ENCODE measurements at regions not wholly inside any gene's neighbourhood (a gene's known extent, or its start where the extent isn't known, plus 50 kb on each side); places are given as distances from the start of the nearest gene placed in this dataset.
"Not testable (repeated sequence)": the region's sequence is repeated elsewhere in the genome, so short reads cannot be mapped to it uniquely, and the experiment has no call there.

DNA sequence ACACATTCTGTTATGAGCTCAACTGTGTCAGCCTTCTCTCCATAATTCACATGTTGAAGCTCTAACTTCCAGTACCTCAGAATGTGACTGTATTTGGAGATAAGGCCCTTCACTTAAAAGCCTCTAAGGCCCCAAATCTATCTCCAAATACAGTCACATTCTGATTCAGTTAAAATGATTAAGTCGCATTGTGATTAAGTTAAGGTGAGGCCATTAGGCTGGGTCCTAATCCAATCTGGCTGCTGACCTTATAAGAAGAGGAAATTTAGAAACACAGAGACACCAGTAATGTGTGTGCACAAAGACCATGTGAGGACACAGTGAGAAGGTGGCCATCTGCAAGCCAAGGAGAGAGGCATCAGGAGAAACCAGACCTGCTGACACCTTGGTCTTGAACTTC lies 141.6 kb downstream of the GXYLT1 start:
- no peak for DNase-seq (ENCODE audit: low read depth)
- TF ChIP-seq, protein P1, sequence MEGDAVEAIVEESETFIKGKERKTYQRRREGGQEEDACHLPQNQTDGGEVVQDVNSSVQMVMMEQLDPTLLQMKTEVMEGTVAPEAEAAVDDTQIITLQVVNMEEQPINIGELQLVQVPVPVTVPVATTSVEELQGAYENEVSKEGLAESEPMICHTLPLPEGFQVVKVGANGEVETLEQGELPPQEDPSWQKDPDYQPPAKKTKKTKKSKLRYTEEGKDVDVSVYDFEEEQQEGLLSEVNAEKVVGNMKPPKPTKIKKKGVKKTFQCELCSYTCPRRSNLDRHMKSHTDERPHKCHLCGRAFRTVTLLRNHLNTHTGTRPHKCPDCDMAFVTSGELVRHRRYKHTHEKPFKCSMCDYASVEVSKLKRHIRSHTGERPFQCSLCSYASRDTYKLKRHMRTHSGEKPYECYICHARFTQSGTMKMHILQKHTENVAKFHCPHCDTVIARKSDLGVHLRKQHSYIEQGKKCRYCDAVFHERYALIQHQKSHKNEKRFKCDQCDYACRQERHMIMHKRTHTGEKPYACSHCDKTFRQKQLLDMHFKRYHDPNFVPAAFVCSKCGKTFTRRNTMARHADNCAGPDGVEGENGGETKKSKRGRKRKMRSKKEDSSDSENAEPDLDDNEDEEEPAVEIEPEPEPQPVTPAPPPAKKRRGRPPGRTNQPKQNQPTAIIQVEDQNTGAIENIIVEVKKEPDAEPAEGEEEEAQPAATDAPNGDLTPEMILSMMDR (IDR thresholded peaks at IDR 0.05; ENCODE audit: control insufficient read depth, insufficient read depth, low read depth, low read length, missing control alignments): no peak
- no peak overlapping the region for H3K4me3 ChIP-seq (ENCODE audit: control insufficient read depth, low read depth, low read length)

DNA sequence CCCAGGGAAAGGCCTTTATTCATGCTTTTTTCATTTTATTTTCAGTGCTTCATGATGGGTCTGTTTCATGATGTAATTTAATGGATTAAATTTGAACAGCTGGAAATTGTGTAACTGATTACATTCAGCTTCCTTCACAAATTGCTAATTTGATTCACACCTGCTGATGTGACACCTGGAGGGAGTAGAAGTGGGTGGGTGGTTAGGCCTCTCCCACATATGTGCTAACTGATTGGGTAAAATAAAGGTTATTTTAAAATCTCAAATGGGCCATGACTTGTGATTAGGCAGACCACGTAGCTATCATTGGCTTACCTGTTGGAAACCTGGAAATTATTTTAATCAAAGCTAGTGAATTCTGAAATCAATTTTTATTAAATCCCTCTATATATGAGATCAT lies 142.1 kb downstream of the GXYLT1 start:
- DNase-seq (ENCODE audit: low read depth): no peak
- TF ChIP-seq, protein P1 (IDR thresholded peaks at IDR 0.05; ENCODE audit: control insufficient read depth, insufficient read depth, low read depth, low read length, missing control alignments): no peak
- no peak overlapping the region for H3K4me3 ChIP-seq (ENCODE audit: control insufficient read depth, low read depth, low read length)

DNA sequence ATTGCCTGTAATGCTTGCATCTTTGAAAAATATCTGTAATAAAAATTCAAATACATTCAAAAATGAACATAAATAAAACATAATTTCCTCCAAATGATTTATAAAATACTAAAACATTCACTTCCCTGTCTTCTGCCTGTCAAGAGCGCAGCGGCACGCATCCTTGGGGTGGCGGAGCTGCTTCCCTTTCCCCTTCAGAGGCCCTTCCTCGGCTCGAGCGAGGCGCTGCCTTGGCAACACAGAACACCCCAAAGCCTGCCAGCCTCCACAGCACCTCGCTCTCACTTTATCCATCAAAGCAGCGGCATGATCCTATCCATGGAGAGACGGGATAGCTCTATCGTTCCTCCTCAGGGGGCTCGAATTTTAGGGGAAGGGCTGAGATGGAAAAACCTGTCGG lies 146.2 kb downstream of the GXYLT1 start:
- DNase-seq (ENCODE audit: low read depth): no peak
- H3K4me3 ChIP-seq (ENCODE audit: control insufficient read depth, low read depth, low read length): no peak overlapping the region
- TF ChIP-seq, protein P1 (IDR thresholded peaks at IDR 0.05; ENCODE audit: control insufficient read depth, insufficient read depth, low read depth, low read length, missing control alignments): no peak

DNA sequence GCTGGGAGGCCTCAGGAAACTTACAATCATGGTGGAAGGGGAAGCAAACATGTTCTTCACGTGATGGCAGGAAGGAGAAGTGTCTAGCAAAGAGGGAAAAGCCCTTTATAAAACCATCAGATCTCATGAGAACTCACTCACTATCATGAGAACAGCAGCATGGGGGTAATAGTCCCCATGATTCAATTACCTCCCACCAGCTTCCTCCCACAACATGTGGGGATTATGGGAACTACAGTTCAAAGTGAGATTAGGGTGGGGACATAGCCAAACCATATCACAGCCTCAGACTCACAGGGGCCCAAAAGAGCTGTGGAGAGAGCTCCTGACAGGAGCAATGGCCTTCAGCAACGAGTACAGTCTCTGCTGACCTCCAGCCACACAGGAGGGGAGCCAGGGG lies 151.4 kb downstream of the GXYLT1 start:
- DNase-seq (ENCODE audit: low read depth): no peak
- TF ChIP-seq, protein P1 (IDR thresholded peaks at IDR 0.05; ENCODE audit: control insufficient read depth, insufficient read depth, low read depth, low read length, missing control alignments): no peak
- no peak overlapping the region for H3K4me3 ChIP-seq (ENCODE audit: control insufficient read depth, low read depth, low read length)

DNA sequence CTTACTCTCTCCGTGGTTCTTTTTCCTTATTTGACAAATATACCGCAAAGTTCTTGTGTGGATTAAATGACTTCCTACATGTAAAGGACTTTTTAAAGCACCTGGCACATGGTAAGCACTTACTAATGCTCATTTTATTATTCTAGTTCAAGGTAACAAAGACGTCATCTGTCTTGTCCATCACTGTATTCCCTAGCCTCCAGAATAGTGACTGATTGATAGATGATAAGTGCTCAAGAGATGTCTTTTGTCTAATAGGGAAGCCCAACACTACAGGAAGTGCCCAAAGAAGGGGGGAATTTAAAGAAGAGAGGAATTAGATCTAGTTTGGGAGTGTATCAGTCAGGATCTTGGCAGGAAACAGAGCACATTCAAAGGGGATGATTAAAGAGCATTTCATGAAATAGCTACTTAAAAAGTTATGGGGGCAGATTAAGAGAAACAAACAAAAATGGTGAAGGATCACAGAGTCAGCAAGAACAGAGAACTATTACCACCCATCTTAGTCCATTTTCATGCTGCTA lies 151.9 kb downstream of the GXYLT1 start:
- no peak for DNase-seq (ENCODE audit: low read depth)
- TF ChIP-seq, protein P1 (IDR thresholded peaks at IDR 0.05; ENCODE audit: control insufficient read depth, insufficient read depth, low read depth, low read length, missing control alignments): no peak
- H3K4me3 ChIP-seq (ENCODE audit: control insufficient read depth, low read depth, low read length): no peak overlapping the region

DNA sequence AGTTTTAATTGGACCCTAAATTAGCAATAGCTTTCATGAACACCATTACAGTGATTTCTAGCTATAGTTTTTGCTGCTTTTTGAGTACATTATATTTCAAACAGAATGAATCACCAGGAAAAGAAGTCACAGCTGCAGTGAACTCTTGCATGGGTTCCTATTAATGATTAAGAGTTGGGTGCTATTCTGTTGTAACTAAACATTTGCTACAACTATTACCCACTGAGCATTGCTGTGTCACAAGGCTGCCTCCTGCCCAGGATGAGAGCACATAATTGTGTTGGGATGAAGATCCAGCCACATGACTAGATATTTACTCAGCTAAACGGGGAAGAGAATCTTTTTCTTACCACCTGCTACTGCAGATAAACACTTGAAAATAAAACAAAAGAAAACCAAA lies 152.7 kb downstream of the GXYLT1 start:
- no peak overlapping the region for H3K4me3 ChIP-seq (ENCODE audit: control insufficient read depth, low read depth, low read length)
- TF ChIP-seq, protein P1 (IDR thresholded peaks at IDR 0.05; ENCODE audit: control insufficient read depth, insufficient read depth, low read depth, low read length, missing control alignments): no peak
- no peak for DNase-seq (ENCODE audit: low read depth)

DNA sequence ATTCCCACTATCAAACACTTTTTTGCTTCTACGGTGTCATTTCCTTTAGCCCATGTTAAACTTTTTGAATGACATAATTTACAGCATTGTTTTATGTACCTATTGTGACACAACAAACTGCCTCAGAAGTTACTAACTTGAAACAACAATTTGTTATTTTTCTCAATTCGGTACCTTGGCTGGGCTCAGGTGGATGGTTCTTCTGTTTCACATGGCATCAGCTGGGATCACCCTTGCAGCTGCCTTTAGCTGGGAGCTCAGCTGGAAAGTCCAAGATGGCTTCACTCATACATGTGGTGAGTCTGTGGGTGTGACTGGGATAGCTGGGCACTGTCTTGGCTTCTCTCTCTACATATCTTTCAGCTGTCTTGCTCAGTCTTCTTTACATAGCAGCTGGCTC lies 156.0 kb downstream of the GXYLT1 start:
- TF ChIP-seq, protein P1 (IDR thresholded peaks at IDR 0.05; ENCODE audit: control insufficient read depth, insufficient read depth, low read depth, low read length, missing control alignments): no peak
- DNase-seq (ENCODE audit: low read depth): no peak
- H3K4me3 ChIP-seq (ENCODE audit: control insufficient read depth, low read depth, low read length): no peak overlapping the region

DNA sequence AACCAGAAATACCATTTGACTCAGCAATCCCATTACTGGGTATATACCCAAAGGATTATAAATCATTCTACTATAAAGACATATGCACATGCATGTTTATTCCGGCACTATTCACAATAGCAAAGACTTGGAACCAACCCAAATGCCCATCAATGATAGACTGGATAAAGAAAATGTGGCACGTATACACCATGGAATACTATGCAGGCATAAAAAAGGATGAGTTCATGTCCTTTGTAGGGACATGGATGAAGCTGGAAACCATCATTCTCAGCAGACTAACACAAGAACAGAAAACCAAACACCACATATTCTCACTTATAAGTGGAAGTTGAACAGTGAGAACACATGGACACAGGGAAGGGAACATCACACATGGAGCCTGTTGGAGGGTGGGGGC lies 158.2 kb downstream of the GXYLT1 start:
- not testable (repeated sequence) for DNase-seq (ENCODE audit: low read depth); H3K4me3 ChIP-seq (ENCODE audit: control insufficient read depth, low read depth, low read length)
